GM19240 (cell line): ENCODE measurements at regions not wholly inside any gene's neighbourhood (a gene's known extent, or its start where the extent isn't known, plus 50 kb on each side); places are given as distances from the start of the nearest gene placed in this dataset.
"Not testable (repeated sequence)": the region's sequence is repeated elsewhere in the genome, so short reads cannot be mapped to it uniquely, and the experiment has no call there.

Source experiments
- DNase-seq: peaks from one replicate; pipeline ENCODE4 v3.0.0; 2011; ENCODE audit warnings: low spot score; ENCODE audit not compliant: insufficient read length

DNA sequence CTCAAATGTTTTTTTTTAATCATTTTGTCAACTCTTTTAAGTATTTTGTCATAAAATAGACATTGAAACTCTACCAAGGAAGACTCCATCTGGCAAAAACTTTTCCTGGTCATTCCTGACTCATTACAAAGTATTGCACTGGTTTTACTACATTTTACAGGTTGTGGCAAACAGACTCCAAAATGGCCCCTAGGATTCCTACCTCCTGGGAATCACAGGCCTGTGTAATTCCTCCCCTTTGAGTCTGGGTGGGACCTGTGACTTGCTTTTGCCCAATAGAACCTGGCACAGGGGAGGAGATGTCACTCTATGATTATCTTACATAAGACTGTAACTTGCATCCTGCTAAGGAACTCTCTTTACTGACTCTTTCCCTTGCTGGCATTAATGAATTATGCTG, 123.6 kb upstream of the KCNJ6 start:
- DNase-seq = no peak

DNA sequence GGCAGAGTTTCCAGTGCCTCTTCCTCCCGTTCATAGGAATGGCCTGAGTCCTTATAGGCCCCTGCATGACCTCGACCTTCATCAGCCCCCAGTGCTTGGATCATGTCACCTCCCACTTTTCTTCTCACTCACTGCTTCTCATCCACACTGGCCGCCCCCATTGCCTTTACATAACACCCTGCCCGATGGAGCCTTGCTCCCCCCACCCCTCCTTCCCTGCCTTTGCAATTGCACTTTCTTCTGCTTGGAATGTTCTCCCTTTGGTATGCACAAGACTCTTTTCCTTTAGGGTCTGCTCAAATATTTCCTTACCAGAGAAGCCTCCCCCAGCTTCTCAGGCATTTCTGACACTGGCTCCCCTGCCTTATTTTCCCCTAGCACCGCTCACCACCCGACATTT, 125.2 kb upstream of the KCNJ6 start:
- DNase-seq = no peak

DNA sequence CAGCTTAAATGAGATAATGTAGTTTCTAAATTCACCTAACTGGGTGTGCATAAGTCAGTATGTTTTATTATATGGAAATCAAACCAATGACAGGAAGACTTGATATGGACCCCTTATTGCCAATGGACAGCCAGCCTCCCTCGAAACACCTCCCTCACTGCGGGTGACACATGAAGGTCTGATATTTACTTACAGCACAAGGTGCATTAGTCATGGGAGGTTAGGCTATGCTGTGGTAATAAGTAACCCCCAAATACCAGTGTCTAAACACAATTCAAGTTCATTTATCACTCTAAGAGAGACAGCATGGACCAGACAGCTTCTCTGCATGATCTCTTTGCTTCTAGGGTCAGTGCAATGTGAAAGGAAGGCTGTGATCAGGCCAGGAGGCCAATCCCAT, 126.0 kb upstream of the KCNJ6 start:
- DNase-seq = no peak

DNA sequence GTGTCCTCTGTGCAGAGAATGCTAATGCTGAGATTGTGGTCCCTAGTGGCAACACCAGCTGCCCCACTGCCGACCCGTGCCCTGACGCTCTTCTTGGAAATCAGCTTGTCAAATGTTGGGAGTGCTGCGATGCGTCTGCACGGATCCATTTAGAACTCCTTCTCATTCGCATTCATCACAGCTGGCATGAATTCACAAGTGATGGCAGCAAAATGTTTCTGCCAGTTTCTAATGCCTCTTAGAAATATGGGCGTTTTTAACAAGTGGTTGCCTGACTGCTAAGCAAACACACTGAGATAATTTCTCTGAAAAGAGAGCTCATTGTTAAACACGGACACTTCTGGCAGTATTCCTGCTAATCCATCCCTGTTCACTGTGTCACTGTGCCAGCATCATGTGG, 131.9 kb upstream of the KCNJ6 start:
- DNase-seq = no peak

DNA sequence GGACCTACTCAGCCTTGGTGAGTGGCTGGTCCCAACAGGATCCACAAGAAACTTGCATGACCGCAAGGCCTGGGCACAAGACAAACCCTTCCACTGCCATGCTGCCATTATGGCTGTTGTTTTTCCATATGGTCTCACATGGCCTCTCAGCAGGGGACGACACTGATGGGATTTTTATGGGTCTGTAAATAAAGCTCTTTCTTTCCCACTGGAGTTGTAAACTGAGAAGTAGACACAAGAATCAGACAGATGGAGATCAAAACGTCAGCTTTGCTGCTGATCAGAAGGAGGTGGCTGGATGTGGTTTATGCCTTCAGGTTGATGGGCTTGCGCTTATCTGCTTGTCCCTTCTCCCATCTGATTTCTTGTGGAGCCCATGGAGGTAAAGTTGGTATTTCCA, 138.1 kb upstream of the KCNJ6 start:
- DNase-seq = no peak

DNA sequence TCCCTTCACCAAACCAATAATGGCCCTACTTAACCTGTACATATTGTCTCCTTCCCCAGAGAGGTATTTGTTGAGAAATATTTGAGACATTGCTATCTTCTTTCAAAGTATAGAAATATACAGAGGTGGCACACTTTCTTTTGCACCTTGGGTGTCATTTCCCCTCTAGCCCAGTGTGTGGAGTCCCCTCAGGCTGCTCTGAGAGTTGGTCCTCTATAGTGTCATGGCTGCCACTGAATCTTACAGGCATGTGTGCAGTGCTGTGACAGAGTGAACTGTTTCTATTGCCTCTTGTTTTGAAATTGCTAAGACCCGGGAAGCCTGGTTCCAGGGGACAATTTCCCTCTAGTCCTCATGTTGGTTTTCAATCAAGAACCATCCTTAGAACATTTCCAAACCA, 140.2 kb upstream of the KCNJ6 start:
- no peak for DNase-seq

DNA sequence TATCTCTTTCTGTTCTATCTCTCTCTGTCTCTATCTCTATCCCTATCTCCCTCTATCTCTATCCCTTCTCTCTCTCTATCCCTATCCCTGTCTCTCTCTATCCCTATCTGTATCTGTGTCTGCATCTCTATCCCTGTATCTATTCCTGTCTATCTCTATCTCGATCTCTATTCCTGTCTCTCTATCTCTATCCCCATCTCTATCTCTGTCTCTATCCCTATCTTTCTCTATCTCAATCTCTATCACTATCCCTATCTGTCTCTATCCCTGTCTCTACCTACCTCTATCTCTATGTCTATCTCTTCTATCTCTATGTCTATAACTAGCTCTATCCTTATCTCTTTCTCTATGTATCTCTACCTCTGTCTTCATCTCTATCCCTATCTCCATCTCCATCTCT, 141.4 kb upstream of the KCNJ6 start:
- no peak for DNase-seq

DNA sequence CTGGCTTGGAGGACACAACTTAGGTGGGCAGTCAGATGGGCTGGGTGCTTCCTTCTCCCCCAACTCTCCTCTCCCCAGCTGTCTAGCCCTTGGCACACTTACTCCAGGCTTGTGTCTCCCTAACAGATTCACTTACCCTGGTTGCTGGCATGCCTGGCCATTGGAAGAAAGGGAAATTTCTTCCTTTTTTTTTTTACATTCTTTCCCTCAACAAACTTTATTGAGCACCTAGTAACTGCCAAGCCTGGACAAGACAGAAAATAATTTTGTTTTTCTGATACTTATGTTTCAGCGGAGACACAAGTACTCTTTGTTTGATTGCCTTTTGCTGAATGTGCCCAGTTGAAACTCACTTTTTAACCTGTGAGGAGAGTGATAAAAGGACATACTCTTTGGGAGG, 144.3 kb upstream of the KCNJ6 start:
- no peak for DNase-seq

DNA sequence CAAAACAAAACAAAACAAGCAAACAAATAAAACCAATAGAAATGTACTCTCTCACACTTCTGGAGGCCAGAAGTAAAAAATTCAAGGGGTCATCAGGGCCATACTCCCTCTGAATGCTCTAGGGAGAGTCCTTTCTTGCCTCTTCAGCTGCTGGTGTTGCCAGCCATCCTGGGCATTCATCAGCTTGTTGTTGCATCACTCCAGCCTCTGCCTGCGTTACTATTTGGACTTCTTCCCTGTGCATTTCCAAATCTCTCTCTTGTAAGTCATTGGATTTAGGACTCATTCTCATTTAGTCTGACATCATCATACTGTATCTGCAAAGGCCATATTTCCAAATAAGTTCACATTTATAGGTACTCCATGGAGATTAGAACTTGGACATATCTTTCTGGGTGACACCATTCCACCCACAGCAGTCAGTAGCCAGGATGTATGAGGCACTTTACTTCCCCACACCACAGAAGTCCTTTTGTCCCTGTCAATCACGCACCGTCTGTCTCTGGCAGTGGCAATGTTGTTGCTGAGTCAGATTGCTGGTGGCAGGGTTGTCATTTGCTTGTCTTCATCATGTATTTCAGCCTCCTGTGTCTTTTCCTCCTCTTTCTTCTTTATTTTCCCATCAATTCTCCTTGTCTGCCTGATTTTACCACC, 151.0 kb upstream of the KCNJ6 start:
- DNase-seq = no peak

DNA sequence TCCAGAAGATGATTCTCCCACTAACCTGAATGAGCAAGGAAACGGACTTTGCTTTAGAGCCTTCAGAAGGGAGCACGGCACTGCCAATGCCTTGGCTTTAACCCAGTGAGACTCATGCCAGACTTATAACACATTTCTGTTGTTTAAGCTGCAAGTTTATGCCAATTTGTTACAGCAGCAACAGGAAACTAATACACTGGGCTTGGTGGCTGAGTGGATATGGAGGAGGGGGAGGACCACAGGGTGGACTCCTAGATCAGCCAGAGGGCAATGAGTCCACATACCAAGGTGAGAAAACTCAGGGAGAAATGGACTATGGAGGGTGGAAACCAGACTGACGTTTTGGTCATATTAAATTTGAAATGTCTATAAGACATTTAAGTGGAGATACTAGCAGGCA, 156.2 kb upstream of the KCNJ6 start:
- no peak for DNase-seq

DNA sequence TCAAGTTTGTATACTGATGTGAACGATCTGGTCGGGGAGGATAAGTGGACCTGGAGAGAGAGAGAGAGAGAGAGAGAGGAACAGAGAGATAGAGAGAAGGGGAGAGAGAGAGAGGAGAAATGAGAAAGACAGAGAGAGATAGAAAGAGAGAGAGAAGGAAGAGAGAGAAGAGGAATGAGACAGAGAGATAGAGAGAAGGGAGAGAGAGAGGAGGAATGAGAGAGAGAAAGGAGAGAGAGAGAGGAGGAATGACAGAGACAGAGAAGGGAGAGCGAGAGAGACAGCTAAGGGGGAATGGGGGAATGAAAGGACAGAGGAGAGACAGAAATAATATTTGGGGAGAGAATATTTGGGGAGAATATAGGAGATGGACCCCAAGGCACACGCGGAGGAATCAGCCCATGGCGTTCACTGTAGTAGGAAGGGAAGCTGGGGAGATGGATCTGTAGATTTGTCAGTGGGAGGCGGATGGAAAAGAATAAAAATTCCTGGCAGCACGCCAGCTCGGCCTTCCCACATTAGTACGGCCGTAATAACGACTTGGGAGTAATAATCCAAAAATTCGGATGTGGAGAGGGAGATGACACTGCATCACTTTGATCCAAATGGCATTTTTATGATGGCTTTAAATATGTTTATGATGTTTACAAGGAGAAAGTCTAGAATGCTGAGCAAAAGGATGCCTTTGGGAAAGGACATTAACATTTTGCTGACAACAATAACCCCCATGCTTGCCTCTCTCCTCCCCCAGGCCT, 159.8 kb upstream of the KCNJ6 start:
- DNase-seq = no peak

DNA sequence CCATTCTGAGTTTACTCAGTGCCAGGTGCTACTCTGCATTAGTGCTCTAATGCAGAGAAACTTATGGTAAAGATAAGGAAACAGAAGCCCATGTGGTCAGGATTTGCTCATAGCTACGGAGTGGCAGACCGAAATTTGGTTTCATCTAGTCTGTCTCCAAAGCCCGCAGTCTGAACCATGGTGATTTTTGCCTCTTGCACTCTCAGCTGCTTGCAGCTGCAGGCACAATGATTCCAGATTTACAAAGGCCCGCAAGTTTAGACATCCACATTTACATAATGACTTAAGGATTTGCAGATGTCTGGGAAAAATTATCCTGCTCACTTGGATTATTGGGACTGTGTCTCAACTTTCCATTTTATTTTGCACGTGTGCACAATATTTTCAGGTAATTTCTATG, 161.3 kb upstream of the KCNJ6 start:
- no peak for DNase-seq

DNA sequence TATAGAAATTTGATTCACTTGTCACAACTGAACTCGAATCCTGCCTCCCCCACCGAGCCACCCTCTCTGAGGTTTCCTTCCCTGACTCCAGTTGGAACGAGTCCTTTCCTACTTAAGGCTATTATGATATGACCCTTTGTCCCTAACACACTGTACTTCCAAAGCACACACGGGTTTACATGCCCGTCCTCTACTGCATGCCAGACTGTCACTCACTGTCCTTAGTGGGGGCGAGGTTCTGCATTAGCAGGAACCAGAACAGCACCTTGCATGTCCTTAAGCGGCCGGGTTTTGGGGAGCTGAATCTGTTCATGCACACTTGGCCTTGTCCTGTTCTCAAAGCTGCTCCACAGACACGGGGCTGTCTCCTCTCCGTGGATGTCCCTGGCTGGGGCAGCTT, 164.6 kb upstream of the KCNJ6 start:
- DNase-seq = no peak

DNA sequence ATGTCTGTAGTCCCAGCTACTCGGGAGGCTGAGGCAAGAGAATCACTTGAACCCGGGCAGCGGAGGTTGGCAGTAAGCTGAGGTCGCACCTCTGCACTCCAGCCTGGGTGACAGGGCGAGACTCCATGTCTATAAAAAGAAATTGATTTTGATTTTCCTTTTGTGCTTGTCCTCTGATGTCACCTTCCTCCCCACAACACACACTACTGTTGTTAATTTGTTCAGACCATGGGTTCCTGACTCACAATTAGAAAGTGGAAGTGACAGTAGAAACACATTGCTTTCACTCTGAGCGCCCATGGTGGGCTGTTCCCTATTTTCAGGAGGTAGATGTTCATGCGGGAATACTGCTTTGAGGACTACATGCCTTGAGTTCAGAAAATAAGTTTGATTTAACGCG, 165.5 kb upstream of the KCNJ6 start:
- DNase-seq = no peak

DNA sequence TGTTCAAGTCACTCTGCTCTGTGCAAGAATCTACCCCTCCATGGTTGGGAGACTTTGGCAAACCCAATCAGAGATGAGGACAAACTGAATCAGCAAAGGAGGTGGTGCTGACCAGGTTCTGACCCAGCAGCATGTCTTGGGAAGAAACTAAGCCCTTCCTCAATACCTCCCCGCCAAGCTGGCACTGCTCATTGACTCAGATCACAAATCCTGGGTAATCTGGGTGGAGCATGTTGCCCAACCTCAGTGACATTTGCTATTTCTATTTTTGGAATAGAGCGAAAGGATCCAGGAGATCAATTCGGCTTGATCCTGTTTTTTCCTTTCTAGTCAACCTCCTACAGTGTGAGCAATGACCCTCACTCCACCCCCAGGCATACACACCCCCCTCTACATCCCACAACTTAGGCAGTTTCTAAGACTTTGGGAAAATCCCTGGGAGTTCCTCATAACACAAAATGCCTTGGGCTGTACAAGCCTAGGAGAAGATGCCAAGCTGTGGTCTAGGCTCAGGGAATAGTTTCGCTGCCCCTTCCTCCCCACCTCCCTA, 166.8 kb upstream of the KCNJ6 start:
- no peak for DNase-seq

DNA sequence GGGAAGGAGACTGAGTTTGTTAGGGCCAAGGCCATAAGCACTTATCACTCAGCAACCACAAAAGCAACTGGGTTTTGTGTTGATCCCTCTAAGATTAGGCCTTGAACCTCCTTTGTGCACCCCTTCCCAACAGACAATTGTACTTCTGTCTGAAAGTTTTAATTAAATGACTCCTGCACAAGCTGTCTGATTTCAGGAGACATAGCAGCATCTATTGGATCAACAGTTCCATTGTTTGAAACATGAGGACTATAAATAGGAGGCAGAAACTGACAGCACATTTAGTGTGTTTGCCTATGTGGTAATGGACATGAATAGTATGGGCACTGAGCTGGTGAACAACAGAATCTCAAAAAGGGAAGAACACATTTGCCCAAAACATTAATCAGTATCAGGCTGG, 167.3 kb upstream of the KCNJ6 start:
- no peak for DNase-seq

DNA sequence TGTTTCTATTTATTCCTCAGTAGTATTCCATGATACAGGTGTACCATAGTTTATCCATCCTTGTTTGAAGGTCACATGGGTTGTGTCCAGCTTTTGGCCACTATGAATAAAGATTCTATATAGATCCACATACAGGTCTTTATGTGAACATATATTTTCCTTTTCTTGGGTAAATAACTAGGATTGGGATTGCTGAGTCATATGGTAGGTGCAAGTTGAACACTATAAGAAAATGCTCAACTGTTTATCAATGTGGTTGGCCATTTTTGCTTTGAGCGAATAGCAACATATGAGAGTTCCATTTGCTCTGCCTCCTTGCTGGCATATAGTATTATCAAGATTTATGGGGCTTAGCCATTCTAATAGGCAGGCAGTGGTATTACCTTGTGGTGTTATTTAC, 170.2 kb upstream of the KCNJ15 start:
- no peak for DNase-seq

DNA sequence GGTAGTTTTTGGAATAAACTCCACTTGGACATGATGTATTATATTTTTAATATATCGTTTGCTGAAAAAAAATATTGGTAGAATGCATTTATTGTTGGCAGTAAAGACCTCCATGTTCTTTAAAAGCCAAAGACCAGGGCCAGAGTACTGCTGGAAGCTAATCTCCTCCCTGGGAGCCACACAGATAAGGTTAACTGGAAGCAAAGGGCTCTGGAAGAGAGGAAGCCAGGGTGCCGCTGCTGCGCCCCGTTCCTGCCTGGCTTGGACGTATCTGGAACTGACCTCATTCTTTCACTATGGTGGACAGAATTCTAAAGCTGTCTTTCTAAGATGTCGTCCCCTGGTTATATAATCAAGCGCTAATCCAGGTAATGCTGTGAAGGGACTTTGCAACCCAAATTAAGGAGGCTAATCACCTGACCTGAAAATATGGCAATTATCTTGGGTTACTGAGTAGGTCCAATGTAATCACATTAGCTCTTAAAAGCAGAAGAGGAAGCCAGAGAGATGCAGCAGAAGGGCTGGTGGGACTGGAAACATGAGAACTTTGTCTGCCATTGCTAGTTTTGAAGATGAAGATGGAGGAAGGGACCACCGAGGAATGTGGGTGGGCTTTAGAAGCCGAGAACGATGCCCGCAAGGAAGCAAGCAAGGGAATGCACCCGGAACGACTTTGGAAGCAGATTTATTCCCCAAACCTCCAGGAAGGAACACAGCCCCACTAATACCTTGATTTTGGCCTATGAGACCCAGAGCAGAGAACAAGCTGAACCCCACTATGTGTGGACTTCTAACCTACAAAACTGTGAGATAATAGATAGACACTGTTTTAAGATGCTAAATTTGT, 167.7 kb upstream of the KCNJ15 start:
- DNase-seq = no peak

DNA sequence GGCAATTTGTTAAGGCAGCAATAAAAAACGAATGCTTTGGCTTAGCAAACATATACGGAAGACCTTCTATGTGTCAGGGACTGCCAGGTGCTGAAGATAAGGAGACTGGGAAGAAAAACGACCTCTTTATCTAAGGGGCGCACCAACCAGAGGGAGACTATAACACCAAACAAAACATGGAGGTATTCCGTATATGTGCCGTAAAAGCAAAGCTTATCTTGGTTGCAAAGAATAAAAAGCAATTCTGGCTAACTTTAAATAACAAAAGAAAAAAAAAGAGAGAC, 167.1 kb upstream of the KCNJ15 start:
- no peak for DNase-seq

DNA sequence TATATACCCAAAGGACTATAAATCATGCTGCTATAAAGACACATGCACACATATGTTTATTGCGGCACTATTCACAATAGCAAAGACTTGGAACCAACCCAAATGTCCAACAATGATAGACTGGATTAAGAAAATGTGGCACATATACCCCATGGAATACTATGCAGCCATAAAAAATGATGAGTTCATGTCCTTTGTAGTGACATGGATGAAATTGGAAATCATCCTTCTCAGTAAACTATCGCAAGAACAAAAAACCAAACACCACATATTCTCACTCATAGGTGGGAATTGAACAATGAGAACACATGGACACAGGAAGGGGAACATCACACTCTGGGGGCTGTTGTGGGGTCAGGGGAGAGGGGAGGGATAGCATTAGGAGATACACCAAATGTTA, 165.7 kb upstream of the KCNJ15 start:
- DNase-seq = not testable (repeated sequence)

DNA sequence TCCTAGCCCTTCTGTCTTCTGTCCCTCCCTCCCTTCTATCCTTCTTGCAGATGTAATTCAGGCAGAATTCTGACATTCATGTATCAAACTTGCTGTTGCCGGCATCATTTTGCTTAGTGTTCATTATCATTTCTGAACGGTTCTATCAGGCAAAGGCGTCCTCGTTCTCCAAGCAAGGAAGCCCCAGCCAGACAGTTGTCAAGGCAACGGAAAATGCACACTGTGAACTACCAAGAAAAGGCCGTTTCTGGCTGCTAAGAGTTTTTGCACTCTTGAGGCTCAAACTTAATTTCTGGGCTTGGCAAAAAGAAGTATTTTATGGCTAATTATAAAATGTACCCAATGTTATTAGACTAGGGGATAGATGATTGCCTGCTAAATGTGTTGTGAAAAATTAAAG, 164.7 kb upstream of the KCNJ15 start:
- no peak for DNase-seq

DNA sequence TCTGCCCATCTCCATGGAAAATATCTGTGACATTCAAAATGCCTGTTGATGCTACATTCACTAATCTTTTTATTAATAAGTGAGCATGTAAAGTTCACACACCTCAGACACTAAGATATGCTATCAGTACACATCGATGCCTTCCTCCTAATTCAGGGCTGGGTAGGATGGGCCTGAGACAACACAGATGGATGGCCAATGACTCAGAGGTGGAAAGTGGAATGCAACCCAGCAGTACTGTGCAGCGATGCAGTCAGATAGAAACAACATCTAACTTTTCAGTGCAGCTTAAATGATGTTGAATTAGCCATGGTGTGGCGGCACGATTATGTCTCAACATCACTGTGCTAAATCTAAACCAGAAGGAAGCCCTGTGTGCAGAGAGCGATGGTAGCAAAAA, 161.6 kb upstream of the KCNJ15 start:
- no peak for DNase-seq
